Activated B cell treated with CpG ODN at 0.5 μM for 24 hours (primary cell): ENCODE measurements at regions not wholly inside any gene's neighbourhood (a gene's known extent, or its start where the extent isn't known, plus 50 kb on each side); places are given as distances from the start of the nearest gene placed in this dataset.

ENCODE experiments used
- ATAC-seq: fragments of 200-7000 bp; cut with Tn5 transposase; one replicate; pipeline ENCODE4 v1.10.0; 2021; ENCODE audit warnings: low read depth, mild to moderate bottlenecking, moderate library complexity
- CTCF ChIA-PET: fragments of 350-600 bp; sonication (Branson Sonifier 250); formaldehyde crosslinking; loops from one replicate; lab custom pipeline; 2021; ENCODE audit warnings: antibody characterized with exemption; lab: Charles Lee
- POLR2A ChIA-PET: fragments of 350-600 bp; sonication (Branson Sonifier 250); formaldehyde crosslinking; loops from one replicate; lab custom pipeline; 2021; ENCODE audit warnings: antibody characterized with exemption; lab: Charles Lee
- DNase-seq: peaks from one replicate; pipeline ENCODE4 v3.0.0; 2022
- H3K27ac Mint-ChIP-seq: one replicate; pipeline ENCODE4 v1.8.0; 2020; ENCODE audit warnings: mixed read lengths
- H3K27me3 Mint-ChIP-seq: one replicate; pipeline ENCODE4 v1.8.0; 2021; ENCODE audit warnings: mixed read lengths
- H3K36me3 Mint-ChIP-seq: one replicate; pipeline ENCODE4 v1.8.0; 2021; ENCODE audit warnings: low read depth, mixed read lengths
- H3K4me1 Mint-ChIP-seq: one replicate; pipeline ENCODE4 v1.8.0; 2021; ENCODE audit warnings: mixed read lengths
- H3K4me3 Mint-ChIP-seq: one replicate; pipeline ENCODE4 v1.8.0; 2020; ENCODE audit warnings: mild to moderate bottlenecking, mixed read lengths
- H3K9me3 Mint-ChIP-seq: one replicate; pipeline ENCODE4 v1.8.0; 2020; ENCODE audit warnings: mixed read lengths
- CTCF ChIP-seq: fragments of 200-600 bp; IDR thresholded peaks from one replicate; pipeline ENCODE4 v1.8.0; 2022; ENCODE audit warnings: antibody characterized with exemption, mild to moderate bottlenecking
- intact Hi-C: fragments of 100-400 bp; cut with micrococcal nuclease; formaldehyde crosslinking; loops from one replicate; pipeline ENCODE4 v1.15.1; 2024

DNA sequence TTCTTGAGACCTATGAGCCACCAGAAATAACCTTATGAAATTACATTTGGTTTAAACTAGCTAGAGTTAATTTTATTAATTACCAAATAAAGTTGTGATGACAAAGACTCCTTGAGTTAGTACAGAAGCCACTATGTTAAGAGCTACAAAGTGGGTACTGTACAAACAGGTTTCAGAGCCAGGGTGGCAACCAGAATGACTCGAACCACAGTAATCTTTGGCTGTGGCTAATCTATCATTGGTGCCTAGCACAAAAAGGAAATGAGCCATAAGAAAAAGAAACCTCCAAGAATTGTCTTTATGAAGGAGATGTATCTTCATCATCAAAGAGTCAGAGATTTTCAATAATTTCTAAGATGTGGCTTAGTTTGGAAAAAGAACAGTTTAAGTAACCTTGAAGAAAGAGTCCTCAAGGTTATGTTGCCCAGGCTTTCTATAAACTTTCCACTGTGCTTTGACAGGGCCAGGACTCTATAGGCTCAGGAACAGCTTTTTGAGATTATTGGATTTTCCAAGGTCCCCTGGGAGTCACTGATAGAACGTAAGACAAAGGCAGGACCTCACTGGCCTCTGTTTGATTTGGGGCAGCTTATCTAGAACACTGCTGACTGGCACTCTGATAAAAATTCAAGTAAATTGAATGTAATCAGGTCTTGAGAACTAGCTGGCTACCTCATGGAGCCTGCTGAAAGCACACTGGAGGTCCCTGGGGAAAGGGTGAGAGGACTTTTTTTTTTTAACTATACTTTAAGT lies 777.7 kb downstream of the STIM2 start:
- no peak for TF ChIP-seq CTCF
- DNase-seq (no peak), ATAC-seq (no peak)
- H3K4me1 Mint-ChIP-seq: no peaks in the 10 kb centered on the region
- intact Hi-C loops: no loop called here
- ChIA-PET CTCF (no interaction called here), POLR2A (no interaction called here)
- peaks cover 5% of the 10 kb centered on the region for H3K9me3 Mint-ChIP-seq
- H3K27ac Mint-ChIP-seq: no peak overlapping the region
- no peak overlapping the region for H3K4me3 Mint-ChIP-seq
- no peaks in the 10 kb centered on the region for H3K27me3 Mint-ChIP-seq
- no peaks in the 10 kb centered on the region for H3K36me3 Mint-ChIP-seq

GRCh38 chr4:27643101-27643500 lies 782.5 kb downstream of the STIM2 start:
- TF ChIP-seq CTCF: no peak
- POLR2A ChIA-PET: no interaction called here
- intact Hi-C loops: no loop called here
- Mint-ChIP-seq H3K36me3 (no peaks in the 10 kb centered on the region), H3K4me1 (no peaks in the 10 kb centered on the region), H3K27me3 (no peaks in the 10 kb centered on the region), H3K4me3 (no peak overlapping the region), H3K27ac (no peak overlapping the region), H3K9me3 (peaks cover 5% of the 10 kb centered on the region)
- no peak for ATAC-seq
- DNase-seq: no peak
- CTCF ChIA-PET: no interaction called here

DNA sequence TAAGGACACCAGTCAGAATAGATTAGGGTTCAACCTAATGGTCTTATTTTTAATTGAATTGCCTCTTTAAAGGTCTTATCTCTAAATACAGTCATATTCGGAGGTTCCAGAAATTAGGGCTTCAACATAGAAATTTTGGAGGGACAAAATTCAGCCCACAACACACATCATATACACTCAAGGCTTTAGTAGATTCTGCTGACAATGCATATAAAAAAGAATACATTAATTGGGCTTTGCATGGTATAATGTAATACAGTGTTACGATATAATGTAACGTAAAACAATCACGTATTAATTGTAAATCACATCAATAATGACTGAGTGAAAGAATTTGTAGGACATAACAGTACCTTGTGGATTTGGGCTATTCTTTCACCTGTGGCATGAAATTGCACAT lies 787.8 kb downstream of the STIM2 start:
- no peak for TF ChIP-seq CTCF
- intact Hi-C loops: no loop called here
- no peak for ATAC-seq

GRCh38 chr4:27662426-27662825 lies 801.8 kb downstream of the STIM2 start:
- no peaks in the 10 kb centered on the region for H3K36me3 Mint-ChIP-seq
- H3K27me3 Mint-ChIP-seq: no peaks in the 10 kb centered on the region
- ChIA-PET CTCF (no interaction called here), POLR2A (no interaction called here)
- H3K4me3 Mint-ChIP-seq: no peak overlapping the region
- peaks cover 2% of the 10 kb centered on the region for H3K9me3 Mint-ChIP-seq
- DNase-seq (no peak), ATAC-seq (no peak)
- intact Hi-C loops: no loop called here
- H3K27ac Mint-ChIP-seq: no peak overlapping the region
- TF ChIP-seq CTCF: no peak
- H3K4me1 Mint-ChIP-seq: no peaks in the 10 kb centered on the region

More for the DNA sequence above, 787.8 kb downstream of the STIM2 start:
- DNase-seq: no peak
- peaks cover 4% of the 10 kb centered on the region for H3K9me3 Mint-ChIP-seq
- H3K27me3 Mint-ChIP-seq: no peaks in the 10 kb centered on the region
- H3K27ac Mint-ChIP-seq: no peak overlapping the region
- no peaks in the 10 kb centered on the region for H3K36me3 Mint-ChIP-seq
- H3K4me1 Mint-ChIP-seq: no peaks in the 10 kb centered on the region
- no peak overlapping the region for H3K4me3 Mint-ChIP-seq
- ChIA-PET CTCF (no interaction called here), POLR2A (no interaction called here)

- Mint-ChIP-seq H3K27ac (no peak overlapping the region), H3K27me3 (no peaks in the 10 kb centered on the region)
- no peak for ATAC-seq
Measured at GRCh38 chr4:27666943-27667342, 806.3 kb downstream of the STIM2 start.

More at GRCh38 chr4:27666943-27667342, 806.3 kb downstream of the STIM2 start:
- CTCF ChIA-PET: no interaction called here
- DNase-seq: no peak
- no peak for TF ChIP-seq CTCF
- H3K9me3 Mint-ChIP-seq: no peaks in the 10 kb centered on the region
- H3K4me3 Mint-ChIP-seq: no peak overlapping the region
- H3K36me3 Mint-ChIP-seq: no peaks in the 10 kb centered on the region
- POLR2A ChIA-PET: no interaction called here
- intact Hi-C loops: no loop called here
- H3K4me1 Mint-ChIP-seq: no peaks in the 10 kb centered on the region
